Femur (tissue), 1 donor: ENCODE measurements at regions not wholly inside any gene's neighbourhood (a gene's known extent, or its start where the extent isn't known, plus 50 kb on each side); places are given as distances from the start of the nearest gene placed in this dataset.

Experiments
- DNase-seq: peaks from one replicate; pipeline ENCODE4 v3.0.0-alpha.2; 2017

GRCh38 chr16:77668201-77668600, 54.1 kb upstream of the NUDT7 start:
- DNase-seq, result no peak

- no peak for DNase-seq
Measured at GRCh38 chr16:77669057-77669456, 53.3 kb upstream of the NUDT7 start.
